ENCODE measurements at regions not wholly inside any gene's neighbourhood (a gene's known extent, or its start where the extent isn't known, plus 50 kb on each side); places are given as distances from the start of the nearest gene placed in this dataset.

- TF ChIP-seq CTCF (conservative IDR thresholded peaks at IDR 0.05 in 1 of 2, IDR thresholded peaks at IDR 0.05 in 1 of 2; ENCODE audit: low read depth in 1 of 2, low read length in 2 of 2), result no peak
- no peak for TF ChIP-seq EZH2 (IDR thresholded peaks at IDR 0.05; ENCODE audit: low read length, missing control alignments)
Observed at GRCh38 chr14:76951166-76951565, 77.3 kb downstream of the IRF2BPL start.
